HG02840 (cell line): ENCODE measurements at regions not wholly inside any gene's neighbourhood (a gene's known extent, or its start where the extent isn't known, plus 50 kb on each side); places are given as distances from the start of the nearest gene placed in this dataset.

Experiments used
- ATAC-seq: cut with Tn5 transposase; IDR thresholded peaks from one replicate; pipeline ENCODE4 v1.9.1; 2021; ENCODE audit warnings: mild to moderate bottlenecking, moderate library complexity, moderate number of reproducible peaks; ENCODE audit not compliant: unreplicated experiment, low FRiP score

DNA sequence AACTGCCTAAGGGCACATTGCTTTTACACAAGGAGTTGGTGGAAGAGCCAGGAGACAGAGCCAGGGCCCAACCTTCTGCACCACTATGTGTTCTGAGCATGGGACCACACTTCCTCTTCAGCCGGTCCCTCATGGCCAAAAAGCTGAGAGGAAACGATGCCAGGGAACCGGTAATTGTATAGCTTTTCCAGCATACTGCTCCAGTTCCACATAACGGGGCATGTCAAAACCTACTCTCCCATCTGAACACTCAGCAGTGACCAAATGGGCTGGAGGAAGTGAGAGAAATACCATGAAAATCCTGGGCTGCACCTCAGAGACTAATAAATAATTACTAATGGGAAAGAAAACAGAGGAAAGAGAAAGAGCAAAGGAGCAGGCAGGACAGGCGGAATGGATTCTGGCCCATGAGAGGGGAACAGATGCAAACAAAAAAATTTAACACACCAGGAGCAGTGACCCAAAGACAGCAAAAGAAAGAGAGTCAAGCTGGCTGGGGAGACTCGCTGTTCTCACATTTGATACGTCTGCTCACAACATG is 52.0 kb upstream of the BMP2 start:
- ATAC-seq: no peak

- no peak for ATAC-seq
Measured at GRCh38 chr20:6714279-6714711, 53.2 kb upstream of the BMP2 start.

GRCh38 chr20:6711951-6712649 is 55.4 kb upstream of the BMP2 start:
- no peak for ATAC-seq

- no peak for ATAC-seq
Measured at GRCh38 chr20:6709910-6710595, 57.4 kb upstream of the BMP2 start.

- ATAC-seq: no peak
Measured at GRCh38 chr20:6708010-6708409, 59.5 kb upstream of the BMP2 start.

- ATAC-seq: no peak
Measured at GRCh38 chr20:6707321-6707831, 60.1 kb upstream of the BMP2 start.

- no peak for ATAC-seq
Measured at GRCh38 chr20:6705926-6706548, 61.4 kb upstream of the BMP2 start.

DNA sequence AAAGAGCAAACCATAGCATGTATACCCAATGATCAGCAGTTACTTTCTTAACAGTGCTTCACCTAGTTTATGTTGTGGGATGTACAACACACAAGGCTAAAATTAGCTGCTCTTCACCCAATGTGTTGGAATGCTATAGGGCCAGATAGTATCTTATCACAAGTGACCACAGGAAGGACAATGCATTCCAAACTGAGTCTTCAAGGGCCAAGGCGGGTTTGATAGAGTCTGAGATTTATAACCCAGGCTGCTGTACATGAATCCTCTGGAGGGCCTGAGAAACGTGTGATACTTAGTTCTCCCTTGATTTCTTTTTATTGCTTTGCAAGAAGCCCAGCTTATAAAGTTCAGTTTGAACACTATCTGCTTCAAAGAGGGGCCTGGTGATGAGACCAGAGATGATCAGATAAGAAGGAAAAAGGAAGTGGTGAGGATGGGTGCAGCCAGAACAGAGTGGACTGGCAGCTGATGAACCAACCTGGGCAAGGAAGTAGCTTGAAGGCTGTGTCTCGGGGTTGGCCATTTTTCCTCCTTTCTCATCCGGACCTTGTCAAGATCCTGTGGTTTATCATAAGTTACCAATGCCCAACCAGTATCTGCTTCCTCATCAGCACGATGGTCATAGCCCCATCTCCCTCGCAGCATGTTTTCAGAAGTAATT is 62.2 kb upstream of the BMP2 start:
- ATAC-seq: no peak

GRCh38 chr20:6704132-6704861 is 63.2 kb upstream of the BMP2 start:
- no peak for ATAC-seq

- no peak for ATAC-seq
Measured at GRCh38 chr20:6703656-6704055, 63.8 kb upstream of the BMP2 start.

DNA sequence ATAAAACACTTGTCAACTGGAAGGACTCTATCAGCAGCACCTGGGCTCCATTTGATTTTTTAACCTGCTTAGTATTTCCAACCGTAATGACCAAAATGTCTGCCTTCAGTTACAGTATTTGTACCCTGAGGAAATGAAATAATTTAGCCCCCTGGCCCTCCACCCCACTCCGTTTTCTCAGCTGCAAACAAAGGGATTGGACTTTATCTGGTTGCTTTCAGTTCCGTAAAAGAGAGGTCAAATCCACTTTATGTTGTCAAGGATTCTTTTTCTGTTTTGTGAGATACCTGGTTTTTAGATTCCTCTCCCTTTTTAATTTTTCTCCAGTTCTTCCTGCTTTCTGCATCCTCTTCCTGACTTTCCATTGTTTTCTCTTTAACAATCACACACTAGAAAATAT is 64.4 kb upstream of the BMP2 start:
- ATAC-seq: no peak

DNA sequence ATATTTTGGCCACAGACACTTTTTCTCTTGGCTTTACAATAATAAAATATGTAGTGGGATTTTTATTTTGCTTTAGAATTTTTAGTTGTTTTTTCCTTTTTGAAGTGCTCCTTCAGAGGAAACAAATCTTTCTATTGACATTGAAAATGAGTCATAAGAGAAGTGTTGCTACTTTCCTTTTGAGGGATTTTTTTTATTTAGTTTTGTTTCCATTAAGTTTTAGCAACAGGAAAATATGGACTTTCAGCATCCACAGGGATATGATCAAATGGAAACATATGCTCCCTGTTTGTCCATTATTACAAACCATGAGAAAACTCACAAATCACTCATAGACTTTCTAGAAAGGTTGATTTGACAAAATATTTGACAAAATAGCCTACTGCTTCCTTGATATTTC is 65.3 kb upstream of the BMP2 start:
- no peak for ATAC-seq

- ATAC-seq: no peak
Measured at GRCh38 chr20:6700563-6701329, 66.7 kb upstream of the BMP2 start.

DNA sequence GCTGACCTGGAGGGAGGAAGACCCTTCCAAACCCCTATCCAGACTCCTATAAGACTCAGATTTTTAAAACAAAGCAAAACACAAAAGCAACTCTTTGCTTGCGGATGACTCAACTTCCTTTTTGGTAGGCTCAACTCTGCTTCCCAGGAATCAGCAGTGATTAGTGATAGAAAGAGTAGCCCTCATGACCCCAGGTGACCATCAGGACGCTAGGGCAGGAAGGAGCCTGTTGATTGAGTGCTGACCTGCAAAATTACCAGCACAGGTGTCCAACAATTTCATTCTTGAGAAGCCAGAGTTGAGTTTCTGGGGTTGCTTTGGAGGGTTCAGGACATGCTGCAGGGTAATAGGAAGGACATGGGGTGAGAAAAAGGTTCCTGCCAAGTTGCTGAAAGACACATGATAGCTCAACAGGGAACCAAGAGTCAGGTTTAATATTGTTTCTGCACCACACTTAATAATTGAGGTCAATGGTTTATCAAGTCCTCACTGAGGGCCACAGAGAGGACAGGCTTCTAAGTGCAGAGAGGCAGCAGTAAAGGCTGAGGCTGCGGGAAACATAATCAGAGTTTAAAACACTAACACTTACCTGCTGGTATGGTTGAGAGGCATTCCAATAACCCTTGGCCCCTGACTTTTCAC is 67.4 kb upstream of the BMP2 start:
- no peak for ATAC-seq

GRCh38 chr20:6698723-6699122 is 68.8 kb upstream of the BMP2 start:
- ATAC-seq: no peak

GRCh38 chr20:6698056-6698455 is 69.4 kb upstream of the BMP2 start:
- no peak for ATAC-seq

- no peak for ATAC-seq
Measured at GRCh38 chr20:6697228-6697972, 70.1 kb upstream of the BMP2 start.

GRCh38 chr20:6696001-6696400 is 71.5 kb upstream of the BMP2 start:
- no peak for ATAC-seq
